Naive thymus-derived CD4-positive, alpha-beta T cell (primary cell): ENCODE measurements at regions not wholly inside any gene's neighbourhood (a gene's known extent, or its start where the extent isn't known, plus 50 kb on each side); places are given as distances from the start of the nearest gene placed in this dataset.
A peak's percentile ranks its signal among the peaks of the same experiment; 100 is the strongest.
"Not testable (repeated sequence)": the region's sequence is repeated elsewhere in the genome, so short reads cannot be mapped to it uniquely, and the experiment has no call there.

Experiments
- ATAC-seq: fragments of 150-1000 bp; cut with Tn5 transposase; 2 replicates; pipeline ENCODE4 v1.10.0; 2021; ENCODE audit warnings: mild to moderate bottlenecking, moderate library complexity
- CTCF ChIA-PET: fragments of 350-600 bp; sonication (Branson Sonifier 250); formaldehyde crosslinking; loops from one replicate; lab custom pipeline; 2021; ENCODE audit warnings: antibody characterized with exemption; lab: Charles Lee
- POLR2A ChIA-PET: fragments of 350-600 bp; sonication (Branson Sonifier 250); formaldehyde crosslinking; loops from one replicate; lab custom pipeline; 2021; ENCODE audit warnings: antibody characterized with exemption, inconsistent platforms; lab: Charles Lee
- DNase-seq, 9 donors: peaks; one replicate each; pipeline versions ENCODE4 v3.0.0 to v3.0.0-alpha.2; 2020 to 2022; ENCODE audit warnings: mixed read lengths in 1 of 9
- H3K27ac ChIP-seq: one replicate; pipeline ENCODE4 v1.7.0; 2013; ENCODE audit warnings: mild to moderate bottlenecking, low read depth, low read length, moderate library complexity
- H3K27me3 ChIP-seq, 2 donors: one replicate each; pipeline ENCODE4 v1.7.0; 2013; ENCODE audit warnings: low read length in 2 of 2, mild to moderate bottlenecking in 2 of 2, moderate library complexity in 2 of 2; ENCODE audit not compliant: control insufficient read depth in 2 of 2, insufficient read depth in 2 of 2
- H3K36me3 ChIP-seq, 3 experiments: 1 replicate in 2 of 3; 2 replicates in 1 of 3; pipeline ENCODE4 v1.7.0; 2013; ENCODE audit warnings: low read length in 3 of 3, mild to moderate bottlenecking in 3 of 3, moderate library complexity in 1 of 3; ENCODE audit not compliant: insufficient read depth in 3 of 3, control insufficient read depth in 2 of 3
- H3K4me1 ChIP-seq, 2 donors: one replicate each; pipeline ENCODE4 v1.7.0; 2013; ENCODE audit warnings: low read length in 2 of 2, mild to moderate bottlenecking in 2 of 2, moderate library complexity in 1 of 2; ENCODE audit not compliant: control insufficient read depth in 2 of 2, insufficient read depth in 2 of 2
- H3K4me3 ChIP-seq: 2 replicates; pipeline ENCODE4 v1.7.0; 2013; ENCODE audit warnings: mild to moderate bottlenecking, low read length
- H3K9me3 ChIP-seq, 3 experiments: 1 replicate in 2 of 3; 2 replicates in 1 of 3; pipeline ENCODE4 v1.7.0; 2013; ENCODE audit warnings: low read length in 3 of 3; ENCODE audit not compliant: control insufficient read depth in 2 of 3
- H3K27ac Mint-ChIP-seq, 9 donors: one replicate each; pipeline ENCODE4 v1.8.0; 2020 to 2022; ENCODE audit warnings: mixed read lengths in 9 of 9, mild to moderate bottlenecking in 8 of 9, moderate library complexity in 5 of 9, inconsistent platforms in 2 of 9
- H3K27me3 Mint-ChIP-seq, 5 donors: one replicate each; pipeline ENCODE4 v1.8.0; 2021 to 2022; ENCODE audit warnings: mixed read lengths in 5 of 5, mild to moderate bottlenecking in 1 of 5
- H3K36me3 Mint-ChIP-seq, 5 donors: one replicate each; pipeline ENCODE4 v1.8.0; 2020 to 2022; ENCODE audit warnings: mixed read lengths in 5 of 5, mild to moderate bottlenecking in 3 of 5, inconsistent platforms in 1 of 5
- H3K4me1 Mint-ChIP-seq, 7 donors: one replicate each; pipeline ENCODE4 v1.8.0; 2020 to 2022; ENCODE audit warnings: mixed read lengths in 7 of 7, mild to moderate bottlenecking in 3 of 7, inconsistent platforms in 1 of 7
- H3K4me3 Mint-ChIP-seq, 10 donors: one replicate each; pipeline ENCODE4 v1.8.0; 2020 to 2022; ENCODE audit warnings: mild to moderate bottlenecking in 10 of 10, mixed read lengths in 10 of 10, moderate library complexity in 6 of 10, inconsistent platforms in 2 of 10
- H3K9me3 Mint-ChIP-seq, 11 donors: one replicate each; pipeline ENCODE4 v1.8.0; 2020 to 2022; ENCODE audit warnings: mixed read lengths in 11 of 11, mild to moderate bottlenecking in 4 of 11, inconsistent platforms in 1 of 11, moderate library complexity in 1 of 11
- intact Hi-C, 2 donors: fragments of 100-400 bp; cut with micrococcal nuclease; formaldehyde crosslinking; loops; one replicate each; pipeline ENCODE4 v1.15.1; 2023

DNA sequence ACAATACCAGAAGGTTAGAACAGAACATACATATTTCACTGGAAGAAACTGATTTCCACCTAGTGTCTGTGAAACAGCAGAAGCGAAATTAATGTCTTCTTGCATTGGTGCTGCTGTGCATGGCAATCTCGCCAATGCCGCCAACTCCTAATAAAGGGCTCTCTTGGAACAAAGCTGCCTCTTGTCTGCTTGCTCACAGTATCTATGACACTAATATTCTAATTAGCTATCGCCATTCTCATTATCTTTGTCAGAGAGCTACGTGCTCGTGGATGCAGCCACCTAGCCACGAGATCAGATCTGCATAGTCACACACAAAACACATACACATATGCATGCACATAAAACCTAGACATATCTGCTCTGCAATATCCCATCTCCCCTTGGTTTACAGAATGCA lies 145.9 kb upstream of the OLIG3 start:
- H3K27me3 Mint-ChIP-seq = peaks cover 0 to 17% (median 0%) of the 10 kb centered on the region in 5 donors
- peaks cover 0 to 17% (median 12%) of the 10 kb centered on the region in 7 donors for H3K4me1 Mint-ChIP-seq
- Histone ChIP-seq H3K4me1 (no peaks in the 10 kb centered on the region), H3K27me3 (no peaks in the 10 kb centered on the region), H3K36me3 (no peaks in the 10 kb centered on the region), H3K27ac (no peak overlapping the region), H3K9me3 (no peaks in the 10 kb centered on the region), H3K4me3 (no peak overlapping the region)
- no peaks in the 10 kb centered on the region for H3K9me3 Mint-ChIP-seq
- DNase-seq (no peak), ATAC-seq (no peak)
- no peak overlapping the region for H3K27ac Mint-ChIP-seq
- ChIA-PET CTCF (interaction anchor here (0.8 to 1.0 kb wide), 4 partner anchors 160 to 326 kb away, joined by 3 to 8 read pairs (median 4); no protein-coding TSS in a partner anchor), POLR2A (no interaction called here)
- H3K4me3 Mint-ChIP-seq = no peak overlapping the region
- intact Hi-C loops = loop anchor here (2.0 to 10.0 kb wide), 5 partner anchors 51 to 1035 kb away; partner anchors contain the start of gene PEX7 (in 1 of the 2)
- H3K36me3 Mint-ChIP-seq = peaks cover 0 to 1% (median 0%) of the 10 kb centered on the region in 5 donors

DNA sequence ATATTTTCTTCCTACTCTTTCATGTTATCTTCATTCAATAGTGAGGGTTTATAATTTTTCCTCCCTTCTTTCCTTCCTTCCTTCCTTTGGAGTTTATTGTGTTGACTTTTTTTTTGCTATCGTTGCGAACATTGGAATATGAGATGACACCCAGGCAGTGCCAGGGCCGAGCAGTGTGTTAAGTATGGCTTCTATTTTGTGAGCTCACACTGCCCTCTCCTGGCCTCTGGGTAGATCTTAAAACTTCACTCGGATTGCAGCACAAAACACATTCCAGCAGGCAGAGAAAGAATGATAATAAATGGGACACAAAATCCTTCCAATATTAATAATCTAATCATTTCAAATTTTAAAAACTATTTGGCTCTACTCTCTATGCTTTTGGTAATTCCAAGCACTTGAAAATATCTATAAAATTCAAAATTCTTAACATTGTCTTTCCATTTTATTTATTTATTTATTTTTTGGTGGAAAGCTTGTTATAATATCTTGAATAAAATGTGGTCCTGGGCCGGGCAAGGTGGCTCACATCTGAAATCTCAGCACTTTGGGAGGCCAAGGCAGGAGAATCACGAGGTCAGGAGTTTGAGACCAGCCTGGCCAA lies 147.4 kb upstream of the OLIG3 start:
- Mint-ChIP-seq H3K27me3 (peaks cover 0 to 13% (median 6%) of the 10 kb centered on the region in 5 donors), H3K9me3 (no peaks in the 10 kb centered on the region), H3K36me3 (peaks cover 0 to 1% (median 0%) of the 10 kb centered on the region in 5 donors), H3K4me1 (peaks cover 0 to 17% (median 12%) of the 10 kb centered on the region in 7 donors), H3K4me3 (no peak overlapping the region), H3K27ac (no peak overlapping the region)
- H3K4me3 ChIP-seq = no peak overlapping the region
- H3K9me3 ChIP-seq = no peaks in the 10 kb centered on the region
- POLR2A ChIA-PET = interaction anchor here (0.6 kb wide), 1 partner anchor 474 kb away, joined by 5 read pairs; no protein-coding TSS in a partner anchor
- no peaks in the 10 kb centered on the region for H3K27me3 ChIP-seq
- intact Hi-C loops = loop anchor here (1.0 to 10.0 kb wide), 13 partner anchors 53 to 1037 kb away; partner anchors contain the start of gene PEX7 (in 1 of the 2)
- no peaks in the 10 kb centered on the region for H3K36me3 ChIP-seq
- no peak overlapping the region for H3K27ac ChIP-seq
- peak; percentile 89 for ATAC-seq
- DNase-seq = peak; percentile 25 to 65 (median 57)
- CTCF ChIA-PET = interaction anchor here (0.7 to 1.5 kb wide), 8 partner anchors 17 to 670 kb away, joined by 3 to 7 read pairs (median 4); no protein-coding TSS in a partner anchor
- no peaks in the 10 kb centered on the region for H3K4me1 ChIP-seq

DNA sequence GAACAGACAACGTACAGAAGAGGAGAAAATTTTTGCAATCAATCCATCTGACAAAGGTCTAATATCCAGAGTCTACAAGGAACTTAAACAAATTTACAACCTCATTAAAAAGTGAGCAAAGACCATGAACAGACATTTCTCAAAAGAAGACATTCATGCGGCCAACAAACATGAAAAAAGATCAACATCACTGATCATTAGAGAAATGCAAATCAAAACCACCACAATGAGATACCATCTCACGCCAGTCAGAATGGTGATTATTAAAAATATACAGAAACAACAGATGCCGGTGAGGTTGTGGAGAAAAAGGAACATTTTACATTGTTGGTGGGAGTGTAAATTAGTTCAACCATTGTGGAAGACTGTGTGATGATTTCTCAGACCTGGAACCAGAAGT lies 149.0 kb upstream of the OLIG3 start:
- Mint-ChIP-seq H3K27me3 (peaks cover 4 to 28% (median 9%) of the 10 kb centered on the region in 5 donors), H3K4me1 (peaks cover 0 to 16% (median 12%) of the 10 kb centered on the region in 7 donors)
- H3K27me3 ChIP-seq, POLR2A ChIA-PET, H3K36me3 Mint-ChIP-seq, H3K4me3 ChIP-seq, H3K27ac ChIP-seq, H3K4me3 Mint-ChIP-seq, H3K9me3 ChIP-seq, DNase-seq, H3K36me3 ChIP-seq, ATAC-seq, H3K4me1 ChIP-seq, H3K9me3 Mint-ChIP-seq, H3K27ac Mint-ChIP-seq: not testable (repeated sequence)
- intact Hi-C loops = loop anchor here (5.0 to 10.0 kb wide), 4 partner anchors 166 to 1038 kb away; partner anchors contain the start of gene PEX7 (in 1 of the 2)
- CTCF ChIA-PET = interaction anchor here (0.6 to 1.0 kb wide), 2 partner anchors 118 to 335 kb away, joined by 3 read pairs; no protein-coding TSS in a partner anchor

DNA sequence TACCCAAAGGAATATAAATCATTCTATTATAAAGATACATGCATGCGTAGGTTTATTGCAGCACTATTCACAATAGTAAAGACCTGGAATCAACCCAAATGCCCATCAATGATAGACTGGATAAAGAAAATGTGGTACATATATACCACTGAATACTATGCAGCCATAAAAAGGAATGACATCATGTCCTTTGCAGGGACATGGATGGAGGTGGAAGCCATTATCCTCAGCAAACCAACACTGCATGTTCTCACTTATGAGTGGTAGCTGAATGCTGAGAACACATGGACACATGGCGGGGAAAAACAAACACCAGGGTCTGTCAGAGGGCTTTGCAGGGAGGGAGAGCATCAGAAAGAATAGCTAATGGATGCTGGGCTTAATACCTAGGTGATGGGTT lies 149.4 kb upstream of the OLIG3 start:
- H3K27ac ChIP-seq, H3K4me3 ChIP-seq, POLR2A ChIA-PET, ATAC-seq, H3K9me3 Mint-ChIP-seq, H3K4me1 ChIP-seq, DNase-seq, H3K36me3 ChIP-seq, H3K9me3 ChIP-seq, H3K4me3 Mint-ChIP-seq, H3K27ac Mint-ChIP-seq, H3K27me3 ChIP-seq, H3K36me3 Mint-ChIP-seq: not testable (repeated sequence)
- Mint-ChIP-seq H3K4me1 (peaks cover 0 to 15% (median 7%) of the 10 kb centered on the region in 7 donors), H3K27me3 (peaks cover 4 to 32% (median 12%) of the 10 kb centered on the region in 5 donors)
- intact Hi-C loops = loop anchor here (5.0 to 10.0 kb wide), 4 partner anchors 166 to 1039 kb away; partner anchors contain the start of gene PEX7 (in 1 of the 2)
- CTCF ChIA-PET = interaction anchor here (0.9 to 1.0 kb wide), 2 partner anchors 301 to 335 kb away, joined by 3 read pairs; no protein-coding TSS in a partner anchor

DNA sequence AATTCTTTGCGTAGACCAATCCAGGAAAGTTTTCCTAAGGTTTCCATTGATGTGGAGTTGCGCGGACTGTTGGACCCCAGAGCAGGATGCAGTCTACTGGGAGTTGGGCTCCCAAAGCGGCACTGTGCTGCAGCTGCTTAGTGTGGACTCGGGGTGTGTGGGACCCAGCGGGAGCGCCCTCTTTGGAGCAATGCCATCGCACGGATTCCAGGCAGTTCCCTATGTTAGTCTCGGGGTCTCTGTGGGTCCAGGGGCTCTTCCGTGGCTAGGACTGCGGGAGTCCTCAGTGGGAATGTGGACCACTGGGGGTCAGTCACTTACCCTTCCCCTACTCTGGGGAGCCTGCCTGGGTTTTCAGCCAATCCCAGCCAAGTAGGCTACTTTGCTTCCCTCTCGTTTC lies 151.7 kb upstream of the OLIG3 start:
- Histone ChIP-seq H3K4me3 (no peak overlapping the region), H3K36me3 (no peaks in the 10 kb centered on the region), H3K9me3 (no peaks in the 10 kb centered on the region), H3K4me1 (no peaks in the 10 kb centered on the region), H3K27ac (no peak overlapping the region), H3K27me3 (no peaks in the 10 kb centered on the region)
- H3K4me3 Mint-ChIP-seq = no peak overlapping the region
- POLR2A ChIA-PET = no interaction called here
- ATAC-seq = no peak
- CTCF ChIA-PET = no interaction called here
- no peak for DNase-seq
- peaks cover 0 to 5% (median 0%) of the 10 kb centered on the region in 11 donors for H3K9me3 Mint-ChIP-seq
- H3K27me3 Mint-ChIP-seq = peaks cover 11 to 40% (median 18%) of the 10 kb centered on the region in 5 donors
- no peak overlapping the region for H3K27ac Mint-ChIP-seq
- intact Hi-C loops = loop anchor here (10.0 kb wide), 2 partner anchors 821 to 1041 kb away; partner anchors contain the start of gene PEX7 (in 1 of the 2)
- peaks cover 0 to 5% (median 0%) of the 10 kb centered on the region in 7 donors for H3K4me1 Mint-ChIP-seq
- no peaks in the 10 kb centered on the region for H3K36me3 Mint-ChIP-seq

DNA sequence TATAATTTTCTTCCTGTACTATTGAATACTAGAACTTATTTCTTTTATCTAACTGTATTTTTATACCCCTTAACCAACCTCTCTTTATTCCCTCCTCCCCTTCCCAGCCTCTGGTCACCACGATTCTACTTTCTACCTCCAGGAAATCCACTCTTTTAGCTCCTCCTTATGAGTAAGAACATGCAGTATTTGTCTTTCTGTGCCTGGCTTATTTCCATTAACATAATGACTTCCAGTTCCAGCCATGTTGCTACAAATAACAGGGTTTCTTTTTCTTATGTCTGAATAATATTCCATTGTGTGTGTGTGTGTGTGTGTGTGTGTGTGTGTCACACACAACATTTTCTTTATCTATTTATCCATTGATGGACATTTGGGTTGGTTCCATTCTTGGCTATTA lies 152.3 kb upstream of the OLIG3 start:
- CTCF ChIA-PET = no interaction called here
- H3K36me3 Mint-ChIP-seq = no peaks in the 10 kb centered on the region
- no peak for ATAC-seq
- no peaks in the 10 kb centered on the region for H3K27me3 ChIP-seq
- H3K27ac Mint-ChIP-seq = no peak overlapping the region
- no peak overlapping the region for H3K4me3 Mint-ChIP-seq
- H3K9me3 ChIP-seq = no peaks in the 10 kb centered on the region
- intact Hi-C loops = loop anchor here (10.0 kb wide), 2 partner anchors 822 to 1042 kb away; partner anchors contain the start of gene PEX7 (in 1 of the 2)
- no peaks in the 10 kb centered on the region for H3K4me1 ChIP-seq
- POLR2A ChIA-PET = no interaction called here
- peaks cover 0 to 5% (median 0%) of the 10 kb centered on the region in 7 donors for H3K4me1 Mint-ChIP-seq
- DNase-seq = no peak
- H3K4me3 ChIP-seq = no peak overlapping the region
- no peak overlapping the region for H3K27ac ChIP-seq
- peaks cover 11 to 41% (median 18%) of the 10 kb centered on the region in 5 donors for H3K27me3 Mint-ChIP-seq
- H3K36me3 ChIP-seq = no peaks in the 10 kb centered on the region
- peaks cover 0 to 11% (median 0%) of the 10 kb centered on the region in 11 donors for H3K9me3 Mint-ChIP-seq
